ENCODE measurements at regions not wholly inside any gene's neighbourhood (a gene's known extent, or its start where the extent isn't known, plus 50 kb on each side); places are given as distances from the start of the nearest gene placed in this dataset.

DNA sequence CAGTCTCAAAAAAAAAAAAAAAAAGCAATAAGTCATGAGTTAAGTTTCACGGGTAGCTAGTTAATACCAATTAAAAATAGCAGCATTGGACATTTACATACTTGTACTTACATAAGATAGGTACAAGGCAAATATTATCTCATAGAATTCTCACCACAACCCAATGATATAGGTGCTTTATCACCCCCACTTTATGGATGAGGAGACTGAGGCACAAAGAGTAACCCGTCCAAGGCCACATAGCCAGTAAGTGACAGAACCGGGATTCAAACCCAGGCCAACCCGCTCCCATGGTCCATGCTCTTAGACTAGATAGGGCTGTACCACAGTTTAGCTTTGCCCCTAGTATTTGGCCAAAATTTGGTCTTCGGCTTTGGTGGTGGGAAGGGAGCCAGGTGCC is 132.5 kb upstream of the SLC45A1 start:
- WGBS, 2 experiments (ENCODE audit: extremely low coverage in 2 of 2, insufficient read length in 1 of 2), result 95% methylated on average over 4 of the region's 5 CpGs; no CpG with 5 or more reads in 1 of the 2 experiments
- intact Hi-C loops (cut with micrococcal nuclease), result no loop called here
- ATAC-seq (ENCODE audit: low read depth) (no peak), DNase-seq (no peak)
- POLR2A ChIA-PET (ENCODE audit: unreplicated experiment), result no interaction called here
- no peaks in the 10 kb centered on the region for H3K79me1 ChIP-seq (ENCODE audit: low read depth in 1 of 2, low read length in 2 of 2)
- H3K18ac ChIP-seq (ENCODE audit: low read depth, low read length), result no peak overlapping the region
- H3K36me3 ChIP-seq (ENCODE audit: control insufficient read depth, insufficient read depth, low read length), result no peaks in the 10 kb centered on the region
- in situ Hi-C loops (cut with MboI; ENCODE audit: low sequenced_read_pairs), result no loop called here
- H2AK5ac ChIP-seq (ENCODE audit: low read depth, low read length), result no peak overlapping the region
- no peak overlapping the region for H2AK9ac ChIP-seq (replicated peaks; ENCODE audit: low read depth, low read length, poor library complexity)
- no peak overlapping the region for H3K56ac ChIP-seq (ENCODE audit: extremely low read depth, insufficient read depth, low read length)
- peaks cover 9% of the 10 kb centered on the region for H3K4me1 ChIP-seq (ENCODE audit: control insufficient read depth, insufficient read depth, low read length)
- no peak overlapping the region for H4K8ac ChIP-seq (ENCODE audit: low read depth in 2 of 2, low read length in 2 of 2)
- H4K5ac ChIP-seq (ENCODE audit: low read depth, low read length), result no peak overlapping the region
- H3K9me1 ChIP-seq (ENCODE audit: insufficient read depth, low read length), result no peaks in the 10 kb centered on the region; the same call in 1 of the 2 replicates
- H3K4me2 ChIP-seq (ENCODE audit: low read depth, low read length), result no peak overlapping the region
- H3K23ac ChIP-seq (ENCODE audit: low read depth, low read length), result no peak overlapping the region
- H4K91ac ChIP-seq (ENCODE audit: insufficient read depth, low read depth, low read length), result no peak overlapping the region
- H2BK20ac ChIP-seq (ENCODE audit: low read depth, low read length), result no peak overlapping the region
- dilution Hi-C loops (cut with HindIII; ENCODE audit: low sequenced_read_pairs, unreplicated experiment), result no loop called here
- no peak overlapping the region for H2BK15ac ChIP-seq (ENCODE audit: low read depth, low read length)
- H3K4ac ChIP-seq (ENCODE audit: low read depth, low read length), result no peak overlapping the region
- no peak overlapping the region for H2BK5ac ChIP-seq (ENCODE audit: low read depth, low read length, poor library complexity, severe bottlenecking)
- H4K20me1 ChIP-seq (ENCODE audit: insufficient read depth, low read length), result no peaks in the 10 kb centered on the region
- H3K14ac ChIP-seq (replicated peaks; ENCODE audit: low read depth, low read length), result no peak overlapping the region
- no peaks in the 10 kb centered on the region; the same call in 1 of the 2 replicates for H3K9me3 ChIP-seq (ENCODE audit: control insufficient read depth, insufficient read depth, low read length)
- TF ChIP-seq NFE2L2 (IDR thresholded peaks at IDR 0.05; ENCODE audit: low read depth, low read length), result no peak
- TF ChIP-seq, protein P1, sequence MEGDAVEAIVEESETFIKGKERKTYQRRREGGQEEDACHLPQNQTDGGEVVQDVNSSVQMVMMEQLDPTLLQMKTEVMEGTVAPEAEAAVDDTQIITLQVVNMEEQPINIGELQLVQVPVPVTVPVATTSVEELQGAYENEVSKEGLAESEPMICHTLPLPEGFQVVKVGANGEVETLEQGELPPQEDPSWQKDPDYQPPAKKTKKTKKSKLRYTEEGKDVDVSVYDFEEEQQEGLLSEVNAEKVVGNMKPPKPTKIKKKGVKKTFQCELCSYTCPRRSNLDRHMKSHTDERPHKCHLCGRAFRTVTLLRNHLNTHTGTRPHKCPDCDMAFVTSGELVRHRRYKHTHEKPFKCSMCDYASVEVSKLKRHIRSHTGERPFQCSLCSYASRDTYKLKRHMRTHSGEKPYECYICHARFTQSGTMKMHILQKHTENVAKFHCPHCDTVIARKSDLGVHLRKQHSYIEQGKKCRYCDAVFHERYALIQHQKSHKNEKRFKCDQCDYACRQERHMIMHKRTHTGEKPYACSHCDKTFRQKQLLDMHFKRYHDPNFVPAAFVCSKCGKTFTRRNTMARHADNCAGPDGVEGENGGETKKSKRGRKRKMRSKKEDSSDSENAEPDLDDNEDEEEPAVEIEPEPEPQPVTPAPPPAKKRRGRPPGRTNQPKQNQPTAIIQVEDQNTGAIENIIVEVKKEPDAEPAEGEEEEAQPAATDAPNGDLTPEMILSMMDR (conservative IDR thresholded peaks at IDR 0.05; ENCODE audit: low read depth, low read length), result no peak
- TF ChIP-seq CEBPB (IDR thresholded peaks at IDR 0.05; ENCODE audit: low read depth, low read length), result no peak
- no peak for TF ChIP-seq SMC3 (IDR thresholded peaks at IDR 0.05; ENCODE audit: low read depth, low read length)
- TF ChIP-seq MXI1 (IDR thresholded peaks at IDR 0.05; ENCODE audit: borderline replicate concordance, low read depth, low read length), result no peak
- no peak for TF ChIP-seq RCOR1 (IDR thresholded peaks at IDR 0.05; ENCODE audit: insufficient replicate concordance, low read length)
- no peak for TF ChIP-seq POLR2A (IDR thresholded peaks at IDR 0.05; ENCODE audit: low read depth, low read length)
- TF ChIP-seq, protein P2, sequence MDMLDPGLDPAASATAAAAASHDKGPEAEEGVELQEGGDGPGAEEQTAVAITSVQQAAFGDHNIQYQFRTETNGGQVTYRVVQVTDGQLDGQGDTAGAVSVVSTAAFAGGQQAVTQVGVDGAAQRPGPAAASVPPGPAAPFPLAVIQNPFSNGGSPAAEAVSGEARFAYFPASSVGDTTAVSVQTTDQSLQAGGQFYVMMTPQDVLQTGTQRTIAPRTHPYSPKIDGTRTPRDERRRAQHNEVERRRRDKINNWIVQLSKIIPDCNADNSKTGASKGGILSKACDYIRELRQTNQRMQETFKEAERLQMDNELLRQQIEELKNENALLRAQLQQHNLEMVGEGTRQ (IDR thresholded peaks at IDR 0.05; ENCODE audit: low read depth, low read length), result no peak
- no peak for TF ChIP-seq MAFK (IDR thresholded peaks at IDR 0.05; ENCODE audit: low read depth, low read length)
- H3K27ac ChIP-seq (ENCODE audit: insufficient read depth, low read length), result no peak overlapping the region
- BruUV-seq (replicated peaks), result no TSS peak
- H3K4me3 ChIP-seq (ENCODE audit: insufficient read depth, low read depth, low read length), result no peak overlapping the region
- CTCF ChIA-PET, result interaction anchor here (0.6 kb wide), 1 partner anchor 107 kb away, joined by 8 read pairs; no protein-coding TSS in a partner anchor
- H2BK120ac ChIP-seq (ENCODE audit: low read depth, low read length), result no peak overlapping the region
- no peaks in the 10 kb centered on the region for H3K27me3 ChIP-seq (ENCODE audit: control insufficient read depth, insufficient read depth, low read length)
- H3K9ac ChIP-seq (ENCODE audit: low read depth, low read length), result no peak overlapping the region
- peak overlapping the region; percentile 35 for H2AFZ ChIP-seq (replicated peaks; ENCODE audit: low read length, poor library complexity)
